Thyroid gland (tissue), 4 donors: ENCODE measurements at regions not wholly inside any gene's neighbourhood (a gene's known extent, or its start where the extent isn't known, plus 50 kb on each side); places are given as distances from the start of the nearest gene placed in this dataset.

Experiments used
- DNase-seq, 2 donors: peaks; one replicate each; pipeline ENCODE4 v3.0.0-alpha.2; 2019
- H3K27ac ChIP-seq, 3 donors: fragments of 200-600 bp; sonication (generic); 1 replicate in 2 of 3; 2 replicates in 1 of 3; pipeline ENCODE4 v1.5.1; 2016 to 2019; ENCODE audit warnings: mild to moderate bottlenecking in 1 of 3, moderate library complexity in 1 of 3
- H3K27me3 ChIP-seq: fragments of 200-600 bp; sonication (generic); one replicate; pipeline ENCODE4 v1.5.1; 2019
- H3K36me3 ChIP-seq, 2 donors: fragments of 200-600 bp; sonication (generic); one replicate each; pipeline ENCODE4 v1.5.1; 2016 to 2019
- H3K4me1 ChIP-seq, 2 donors: fragments of 200-600 bp; sonication (generic); one replicate each; pipeline ENCODE4 v1.5.1; 2017 to 2019
- H3K4me3 ChIP-seq, 3 donors: fragments of 200-600 bp; sonication (generic); replicated peaks in 1 of 3; 1 replicate in 2 of 3; 2 replicates in 1 of 3; pipeline ENCODE4 v1.5.1; 2016; ENCODE audit warnings: mild to moderate bottlenecking in 1 of 3
- H3K9me3 ChIP-seq: fragments of 200-600 bp; sonication (generic); one replicate; pipeline ENCODE4 v1.5.1; 2017
- CTCF ChIP-seq, 6 experiments: fragments of 200-600 bp in 3 of 6; fragments of 450-650 bp in 3 of 6; sonication (generic) in 3 of 6; IDR thresholded peaks; one replicate each; pipeline ENCODE4 v1.5.1; 2016 to 2019; ENCODE audit warnings: antibody characterized with exemption in 6 of 6, mild to moderate bottlenecking in 2 of 6, inconsistent platforms in 1 of 6, moderate library complexity in 1 of 6
- POLR2A ChIP-seq, 2 donors: fragments of 450-650 bp; IDR thresholded peaks; one replicate each; pipeline ENCODE4 v1.6.1; 2017; ENCODE audit warnings: antibody characterized with exemption in 2 of 2, mild to moderate bottlenecking in 2 of 2, moderate library complexity in 1 of 2
- WGBS, 2 donors: methylation state at CpG; one replicate each; pipeline ENCODE4 v1.1.5; 2017; 5-methylcytosine and 5-hydroxymethylcytosine counted together
- intact Hi-C: fragments of 100-400 bp; cut with DNase I; formaldehyde crosslinking; loops from one replicate; pipeline ENCODE4 v1.15.1; 2023

GRCh38 chr1:157399984-157400382 is 152.3 kb downstream of the FCRL5 start:
- no peak for DNase-seq
- TF ChIP-seq POLR2A (IDR thresholded peaks at IDR 0.05): no peak
- TF ChIP-seq CTCF (IDR thresholded peaks at IDR 0.05): no peak
- 91 to 95% methylated on average over 1 of the region's 1 CpG for WGBS, 2 donors
- Histone ChIP-seq H3K9me3 (no peaks in the 10 kb centered on the region), H3K36me3 (no peaks in the 10 kb centered on the region), H3K4me1 (no peaks in the 10 kb centered on the region), H3K4me3 (no peak overlapping the region), H3K27me3 (no peaks in the 10 kb centered on the region), H3K27ac (no peak overlapping the region)
- intact Hi-C loops: no loop called here

- Histone ChIP-seq H3K9me3 (no peaks in the 10 kb centered on the region), H3K4me3 (no peak overlapping the region), H3K27ac (no peak overlapping the region), H3K27me3 (no peaks in the 10 kb centered on the region), H3K4me1 (no peaks in the 10 kb centered on the region), H3K36me3 (no peaks in the 10 kb centered on the region)
- intact Hi-C loops: no loop called here
- no peak for DNase-seq
- TF ChIP-seq POLR2A (IDR thresholded peaks at IDR 0.05) (no peak), CTCF (IDR thresholded peaks at IDR 0.05) (no peak)
- 60 to 67% methylated on average over 3 of the region's 3 CpGs for WGBS, 2 donors
Measured at GRCh38 chr1:157399343-157399983, 152.9 kb downstream of the FCRL5 start.

GRCh38 chr1:157390651-157391050 is 161.7 kb downstream of the FCRL5 start:
- TF ChIP-seq CTCF (IDR thresholded peaks at IDR 0.05) (no peak), POLR2A (IDR thresholded peaks at IDR 0.05) (no peak)
- Histone ChIP-seq H3K36me3 (no peaks in the 10 kb centered on the region), H3K27me3 (no peaks in the 10 kb centered on the region), H3K4me1 (no peaks in the 10 kb centered on the region), H3K27ac (no peak overlapping the region), H3K4me3 (no peak overlapping the region), H3K9me3 (no peaks in the 10 kb centered on the region)
- intact Hi-C loops: no loop called here
- DNase-seq: no peak
- WGBS, 2 donors: 56 to 59% methylated on average over 2 to 6 of the region's 6 CpGs

GRCh38 chr1:157388057-157388456 is 164.3 kb downstream of the FCRL5 start:
- Histone ChIP-seq H3K36me3 (no peaks in the 10 kb centered on the region), H3K4me3 (no peak overlapping the region), H3K4me1 (no peaks in the 10 kb centered on the region), H3K27me3 (no peaks in the 10 kb centered on the region), H3K27ac (no peak overlapping the region), H3K9me3 (no peaks in the 10 kb centered on the region)
- DNase-seq: no peak
- TF ChIP-seq POLR2A (IDR thresholded peaks at IDR 0.05): no peak
- TF ChIP-seq CTCF (IDR thresholded peaks at IDR 0.05): no peak
- intact Hi-C loops: no loop called here

GRCh38 chr1:157384258-157384657 is 168.1 kb downstream of the FCRL5 start:
- Histone ChIP-seq H3K36me3 (no peaks in the 10 kb centered on the region), H3K4me3 (no peak overlapping the region), H3K27ac (no peak overlapping the region), H3K27me3 (no peaks in the 10 kb centered on the region), H3K4me1 (no peaks in the 10 kb centered on the region), H3K9me3 (no peaks in the 10 kb centered on the region)
- TF ChIP-seq POLR2A (IDR thresholded peaks at IDR 0.05): no peak
- no peak for TF ChIP-seq CTCF (IDR thresholded peaks at IDR 0.05)
- 74 to 76% methylated on average over 2 of the region's 2 CpGs for WGBS, 2 donors
- intact Hi-C loops: no loop called here
- DNase-seq: no peak
